Spleen (tissue), 11 donors: ENCODE measurements at regions not wholly inside any gene's neighbourhood (a gene's known extent, or its start where the extent isn't known, plus 50 kb on each side); places are given as distances from the start of the nearest gene placed in this dataset.

Source experiments
- DNase-seq: peaks from one replicate; pipeline ENCODE4 v3.0.0-alpha.2; 2020
- H3K27ac ChIP-seq, 8 donors: fragments of 200-600 bp; sonication (generic) in 7 of 8; 1 replicate in 4 of 8; 2 replicates in 4 of 8; pipeline versions ENCODE4 v1.5.0 to v1.8.0; 2016 to 2021; ENCODE audit warnings: inconsistent platforms in 4 of 8, mild to moderate bottlenecking in 4 of 8, moderate library complexity in 1 of 8
- H3K27me3 ChIP-seq, 7 donors: fragments of 200-600 bp; sonication (generic) in 6 of 7; replicated peaks in 1 of 7; 1 replicate in 4 of 7; 2 replicates in 3 of 7; pipeline versions ENCODE4 v1.5.0 to v1.8.0; 2016 to 2021; ENCODE audit warnings: inconsistent platforms in 3 of 7, mild to moderate bottlenecking in 1 of 7
- H3K36me3 ChIP-seq, 6 donors: fragments of 200-600 bp; sonication (generic) in 5 of 6; 1 replicate in 4 of 6; 2 replicates in 2 of 6; pipeline versions ENCODE4 v1.5.0 to v1.8.0; 2016 to 2021; ENCODE audit warnings: inconsistent platforms in 2 of 6
- H3K4me1 ChIP-seq, 6 donors: fragments of 200-600 bp; sonication (generic) in 5 of 6; 1 replicate in 3 of 6; 2 replicates in 3 of 6; pipeline versions ENCODE4 v1.5.0 to v1.8.0; 2016 to 2021; ENCODE audit warnings: inconsistent platforms in 3 of 6
- H3K4me3 ChIP-seq, 8 donors: fragments of 200-600 bp; sonication (generic) in 7 of 8; 1 replicate in 4 of 8; 2 replicates in 4 of 8; pipeline versions ENCODE4 v1.5.0 to v1.8.0; 2016 to 2021; ENCODE audit warnings: inconsistent platforms in 4 of 8, mild to moderate bottlenecking in 4 of 8, moderate library complexity in 2 of 8
- H3K9me3 ChIP-seq, 8 donors: fragments of 200-600 bp; sonication (generic) in 7 of 8; 1 replicate in 4 of 8; 2 replicates in 4 of 8; pipeline versions ENCODE4 v1.5.0 to v1.8.0; 2016 to 2021; ENCODE audit warnings: inconsistent platforms in 4 of 8
- CTCF ChIP-seq, 11 experiments: fragments of 200-600 bp in 7 of 11; fragments of 450-650 bp in 4 of 11; sonication (generic) in 4 of 11; IDR thresholded peaks in 8 of 11; conservative IDR thresholded peaks in 3 of 11; 1 replicate in 7 of 11; 2 replicates in 4 of 11; pipeline versions ENCODE4 v1.4.0 to v1.8.0; 2016 to 2021; ENCODE audit warnings: antibody characterized with exemption in 11 of 11, inconsistent platforms in 4 of 11, mild to moderate bottlenecking in 1 of 11
- POLR2A ChIP-seq, 3 donors: fragments of 450-650 bp; IDR thresholded peaks; one replicate each; pipeline ENCODE4 v1.5.1; 2017; ENCODE audit warnings: antibody characterized with exemption in 3 of 3, mild to moderate bottlenecking in 1 of 3
- POLR2AphosphoS5 ChIP-seq, 3 donors: sonication (generic); formaldehyde crosslinking; IDR thresholded peaks; one replicate each; pipeline ENCODE4 v1.5.1; 2017; ENCODE audit warnings: antibody characterized with exemption in 3 of 3
- WGBS, 5 donors: extraction: QIAGEN DNeasy Blood & Tissue Kit in 3 of 5; methylation state at CpG; one replicate each; pipeline versions ENCODE4 v1.1.5 to v1.1.7; 2013 to 2018; 5-methylcytosine and 5-hydroxymethylcytosine counted together
- intact Hi-C: fragments of 100-400 bp; cut with DNase I; formaldehyde crosslinking; loops from one replicate; pipeline ENCODE4 v1.15.0; 2023; ENCODE audit warnings: low total_unique reads
- donor health status: healthy with polysubstance abuse.
- donor health status: DM: no; HTN: no; CAD: no; lungs with moderate emphysema.
- donor health status: DM: no; HTN: no; CAD: no.
- donor health status: Bipolar disorder and iron deficiency.
- donor health status: healthy.
- donor health status: DM: no; HTN: no; CAD: no.
- donor health status: DM: yes; HTN: yes; CAD: no.

- Histone ChIP-seq H3K27me3 (peaks cover 0 to 10% (median 0%) of the 10 kb centered on the region in 7 donors), H3K4me3 (no peak overlapping the region), H3K27ac (no peak overlapping the region), H3K36me3 (no peaks in the 10 kb centered on the region), H3K9me3 (peaks cover 0 to 2% (median 0%) of the 10 kb centered on the region in 8 donors), H3K4me1 (peaks cover 0 to 6% (median 0%) of the 10 kb centered on the region in 6 donors)
- intact Hi-C loops = no loop called here
- TF ChIP-seq POLR2A (IDR thresholded peaks at IDR 0.05) (no peak), CTCF (IDR thresholded peaks at IDR 0.05 in 8 of 11, conservative IDR thresholded peaks at IDR 0.05 in 3 of 11) (no peak), POLR2AphosphoS5 (IDR thresholded peaks at IDR 0.05) (no peak)
- DNase-seq = no peak
- WGBS, 5 donors = 69 to 79% (median 77%) methylated on average over 5 of the region's 5 CpGs
Observed at GRCh38 chr1:5333291-5333690, 658.9 kb downstream of the NPHP4 start.

GRCh38 chr1:5331101-5331500 lies 661.1 kb downstream of the NPHP4 start:
- DNase-seq = no peak
- 73 to 85% (median 81%) methylated on average over 3 to 6 of the region's 6 CpGs for WGBS, 5 donors
- Histone ChIP-seq H3K36me3 (no peaks in the 10 kb centered on the region), H3K27me3 (peaks cover 0 to 10% (median 0%) of the 10 kb centered on the region in 7 donors), H3K4me3 (no peak overlapping the region), H3K4me1 (peaks cover 0 to 6% (median 0%) of the 10 kb centered on the region in 6 donors), H3K9me3 (peaks cover 0 to 23% (median 19%) of the 10 kb centered on the region in 8 donors), H3K27ac (no peak overlapping the region)
- no peak for TF ChIP-seq CTCF (IDR thresholded peaks at IDR 0.05 in 8 of 11, conservative IDR thresholded peaks at IDR 0.05 in 3 of 11)
- no peak for TF ChIP-seq POLR2A (IDR thresholded peaks at IDR 0.05)
- TF ChIP-seq POLR2AphosphoS5 (IDR thresholded peaks at IDR 0.05) = no peak
- intact Hi-C loops = no loop called here

- Histone ChIP-seq H3K4me1 (peaks cover 0 to 6% (median 0%) of the 10 kb centered on the region in 6 donors), H3K9me3 (peaks cover 0 to 24% (median 19%) of the 10 kb centered on the region in 8 donors), H3K27ac (peak overlapping the region in 7 of 8 donors; percentile 16 to 84 (median 60)), H3K36me3 (no peaks in the 10 kb centered on the region), H3K4me3 (no peak overlapping the region), H3K27me3 (peaks cover 0 to 10% (median 0%) of the 10 kb centered on the region in 7 donors)
- DNase-seq = no peak
- TF ChIP-seq CTCF (IDR thresholded peaks at IDR 0.05 in 8 of 11, conservative IDR thresholded peaks at IDR 0.05 in 3 of 11) (no peak), POLR2AphosphoS5 (IDR thresholded peaks at IDR 0.05) (no peak), POLR2A (IDR thresholded peaks at IDR 0.05) (no peak)
- 48 to 59% (median 50%) methylated on average over 6 of the region's 6 CpGs for WGBS, 5 donors
- intact Hi-C loops = no loop called here
Observed at GRCh38 chr1:5329068-5329739, 663.0 kb downstream of the NPHP4 start.

- H3K27ac ChIP-seq = no peak overlapping the region
- TF ChIP-seq POLR2A (IDR thresholded peaks at IDR 0.05) (no peak), POLR2AphosphoS5 (IDR thresholded peaks at IDR 0.05) (no peak), CTCF (IDR thresholded peaks at IDR 0.05 in 8 of 11, conservative IDR thresholded peaks at IDR 0.05 in 3 of 11) (no peak)
- no peak for DNase-seq
- WGBS, 5 donors = 68 to 77% (median 71%) methylated on average over 2 of the region's 2 CpGs
- no peaks in the 10 kb centered on the region for H3K36me3 ChIP-seq
- H3K4me3 ChIP-seq = no peak overlapping the region
- H3K27me3 ChIP-seq = no peaks in the 10 kb centered on the region
- intact Hi-C loops = no loop called here
- H3K4me1 ChIP-seq = peaks cover 0 to 6% (median 0%) of the 10 kb centered on the region in 6 donors
- peaks cover 0 to 39% (median 28%) of the 10 kb centered on the region in 8 donors for H3K9me3 ChIP-seq
Observed at GRCh38 chr1:5324883-5325282, 667.3 kb downstream of the NPHP4 start.
